ENCODE measurements at regions not wholly inside any gene's neighbourhood (a gene's known extent, or its start where the extent isn't known, plus 50 kb on each side); places are given as distances from the start of the nearest gene placed in this dataset.

DNA sequence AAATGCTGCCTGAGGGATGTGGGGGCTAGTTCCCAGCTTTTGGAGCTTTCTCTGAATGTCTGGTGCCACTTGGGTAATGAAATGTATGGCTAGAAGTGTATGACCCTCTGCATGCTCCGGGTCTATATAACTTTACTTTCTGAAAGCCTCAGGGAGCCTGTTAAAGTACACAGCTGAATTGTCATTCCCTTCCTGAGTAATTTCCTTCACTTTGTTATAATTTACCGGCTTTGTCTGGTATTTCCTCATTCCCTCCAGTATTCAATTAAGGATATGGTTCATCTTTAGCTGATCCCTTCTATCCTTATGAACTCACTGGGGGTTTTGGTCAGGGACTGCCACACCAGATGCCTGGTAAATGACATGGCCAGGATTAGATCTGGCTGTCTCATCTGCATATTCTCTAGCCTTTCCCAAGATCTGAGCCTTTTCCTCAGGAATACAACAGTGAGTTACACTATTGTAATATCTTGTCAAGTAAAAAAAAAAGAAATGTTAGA lies 620.3 kb downstream of the ZPLD1 start:
- Histone ChIP-seq H3K18ac (ENCODE audit: insufficient read length, low read depth, low read length) (no peak overlapping the region), H3K27ac (ENCODE audit: insufficient read length, low read depth, low read length) (no peak overlapping the region)
- no peaks in the 10 kb centered on the region for H3K27me3 Mint-ChIP-seq (ENCODE audit: low read depth)

More for the DNA sequence above, 620.3 kb downstream of the ZPLD1 start:
- no peak overlapping the region for H2AFZ ChIP-seq (ENCODE audit: low read length)
- H3K4ac ChIP-seq (ENCODE audit: low read depth, low read length), result no peak overlapping the region
- no peak overlapping the region for H3K56ac ChIP-seq (ENCODE audit: insufficient read length, low read depth, low read length)
- no peak overlapping the region for H3K9ac ChIP-seq (ENCODE audit: extremely low read depth, insufficient read length, low read length)
- H3K27ac Mint-ChIP-seq, result no peak overlapping the region
- no peak overlapping the region for H2BK15ac ChIP-seq (ENCODE audit: low read depth, low read length)
- TF ChIP-seq, protein P1, sequence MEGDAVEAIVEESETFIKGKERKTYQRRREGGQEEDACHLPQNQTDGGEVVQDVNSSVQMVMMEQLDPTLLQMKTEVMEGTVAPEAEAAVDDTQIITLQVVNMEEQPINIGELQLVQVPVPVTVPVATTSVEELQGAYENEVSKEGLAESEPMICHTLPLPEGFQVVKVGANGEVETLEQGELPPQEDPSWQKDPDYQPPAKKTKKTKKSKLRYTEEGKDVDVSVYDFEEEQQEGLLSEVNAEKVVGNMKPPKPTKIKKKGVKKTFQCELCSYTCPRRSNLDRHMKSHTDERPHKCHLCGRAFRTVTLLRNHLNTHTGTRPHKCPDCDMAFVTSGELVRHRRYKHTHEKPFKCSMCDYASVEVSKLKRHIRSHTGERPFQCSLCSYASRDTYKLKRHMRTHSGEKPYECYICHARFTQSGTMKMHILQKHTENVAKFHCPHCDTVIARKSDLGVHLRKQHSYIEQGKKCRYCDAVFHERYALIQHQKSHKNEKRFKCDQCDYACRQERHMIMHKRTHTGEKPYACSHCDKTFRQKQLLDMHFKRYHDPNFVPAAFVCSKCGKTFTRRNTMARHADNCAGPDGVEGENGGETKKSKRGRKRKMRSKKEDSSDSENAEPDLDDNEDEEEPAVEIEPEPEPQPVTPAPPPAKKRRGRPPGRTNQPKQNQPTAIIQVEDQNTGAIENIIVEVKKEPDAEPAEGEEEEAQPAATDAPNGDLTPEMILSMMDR (conservative IDR thresholded peaks at IDR 0.05), result no peak
- H3K79me1 ChIP-seq (ENCODE audit: insufficient read depth, low read depth, low read length, poor library complexity, severe bottlenecking), result no peaks in the 10 kb centered on the region
- no peak overlapping the region for H2BK12ac ChIP-seq (ENCODE audit: insufficient read length, low read depth, low read length)
- WGBS (ENCODE audit: extremely low coverage, insufficient read length, low lambda C conversion rate), result no CpG with 5 or more reads among the region's 2 CpGs
- no peaks in the 10 kb centered on the region for H3K4me1 ChIP-seq (ENCODE audit: insufficient read depth, low read length)
- no peak overlapping the region for H3K4me2 ChIP-seq (ENCODE audit: insufficient read depth, insufficient read length, low read length)
- no peak overlapping the region for H2AK5ac ChIP-seq (ENCODE audit: insufficient read length, low read length)
- no peaks in the 10 kb centered on the region; a peak in 1 of 5 replicates for H3K9me3 Mint-ChIP-seq
- H4K5ac ChIP-seq (ENCODE audit: insufficient read length, low read depth, low read length), result no peak overlapping the region
- no peaks in the 10 kb centered on the region for H3K79me2 ChIP-seq (ENCODE audit: insufficient read depth, low read length)
- no peaks in the 10 kb centered on the region for H4K20me1 ChIP-seq (ENCODE audit: control insufficient read depth, insufficient read depth, insufficient read length)
- H2BK20ac ChIP-seq (ENCODE audit: low read depth, low read length, poor library complexity, severe bottlenecking), result no peak overlapping the region
- no peaks in the 10 kb centered on the region for H3K9me3 ChIP-seq (ENCODE audit: control insufficient read depth, low read depth, low read length)
- no peak overlapping the region for H2BK5ac ChIP-seq (ENCODE audit: insufficient read length, low read length)
- H3K23ac ChIP-seq (ENCODE audit: insufficient read length, low read depth, low read length), result no peak overlapping the region
- H4K91ac ChIP-seq (ENCODE audit: insufficient read length, low read depth, low read length), result no peak overlapping the region
- DNase-seq, result no peak
- no peak overlapping the region for H4K8ac ChIP-seq (replicated peaks; ENCODE audit: insufficient read length, low read depth, low read length)
- no peak overlapping the region for H2BK120ac ChIP-seq (ENCODE audit: low read depth, low read length, poor library complexity, severe bottlenecking)
- no peak overlapping the region for H3T11ph ChIP-seq (ENCODE audit: low read length)
- no peaks in the 10 kb centered on the region for H3K36me3 Mint-ChIP-seq (ENCODE audit: insufficient read depth in 1 of 3, low read depth in 3 of 3)
- H3K14ac ChIP-seq (ENCODE audit: insufficient read depth, low read length), result no peak overlapping the region
- H3K23me2 ChIP-seq (ENCODE audit: insufficient read length, low read depth, low read length, poor library complexity, severe bottlenecking), result no peaks in the 10 kb centered on the region
- H3K4me1 Mint-ChIP-seq, result peaks cover 3% of the 10 kb centered on the region in 2 experiments; a peak in 3 of 4 replicates
- H3K27me3 ChIP-seq (ENCODE audit: insufficient read depth, low read length), result no peaks in the 10 kb centered on the region
- H3K4me3 Mint-ChIP-seq, result no peak overlapping the region
